Tibial nerve (tissue), 4 donors: ENCODE measurements at regions not wholly inside any gene's neighbourhood (a gene's known extent, or its start where the extent isn't known, plus 50 kb on each side); places are given as distances from the start of the nearest gene placed in this dataset.

Source experiments
- EP300 ChIP-seq, 2 donors: sonication (generic); formaldehyde crosslinking; IDR thresholded peaks; one replicate each; pipeline ENCODE4 v1.6.1; 2017; ENCODE audit warnings: antibody characterized with exemption in 2 of 2, mild to moderate bottlenecking in 1 of 2
- POLR2A ChIP-seq, 2 donors: fragments of 450-650 bp; IDR thresholded peaks; one replicate each; pipeline ENCODE4 v1.6.1; 2017; ENCODE audit warnings: antibody characterized with exemption in 2 of 2, mild to moderate bottlenecking in 2 of 2, moderate library complexity in 2 of 2
- TF ChIP-seq, protein P1 (sequence below), 5 experiments: fragments of 200-600 bp in 3 of 5; fragments of 450-650 bp in 2 of 5; sonication (generic) in 3 of 5; IDR thresholded peaks; one replicate each; pipeline ENCODE4 v1.5.1; 2016 to 2019; ENCODE audit warnings: antibody characterized with exemption in 5 of 5, mild to moderate bottlenecking in 3 of 5, moderate library complexity in 2 of 5

DNA sequence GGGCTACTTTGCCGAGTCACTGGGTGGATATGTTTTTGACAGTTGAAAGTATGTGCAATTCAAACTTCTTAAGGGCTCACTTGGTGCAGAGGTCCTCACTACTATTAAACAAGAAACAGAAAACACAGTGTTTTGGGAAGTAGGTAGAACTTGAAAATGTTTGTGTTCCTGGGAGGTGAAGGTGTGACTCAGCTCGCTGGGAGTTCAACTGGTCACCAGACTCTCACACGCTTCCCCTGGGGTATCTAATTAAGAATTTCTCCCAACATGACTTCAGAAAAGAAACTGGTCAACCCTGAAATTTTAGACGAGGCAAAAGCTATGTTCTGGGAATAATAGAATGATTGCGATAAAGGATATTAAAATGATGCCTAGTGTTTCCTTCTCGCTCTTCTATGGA lies 1039.8 kb upstream of the SEMA6D start:
- TF ChIP-seq, protein P1, sequence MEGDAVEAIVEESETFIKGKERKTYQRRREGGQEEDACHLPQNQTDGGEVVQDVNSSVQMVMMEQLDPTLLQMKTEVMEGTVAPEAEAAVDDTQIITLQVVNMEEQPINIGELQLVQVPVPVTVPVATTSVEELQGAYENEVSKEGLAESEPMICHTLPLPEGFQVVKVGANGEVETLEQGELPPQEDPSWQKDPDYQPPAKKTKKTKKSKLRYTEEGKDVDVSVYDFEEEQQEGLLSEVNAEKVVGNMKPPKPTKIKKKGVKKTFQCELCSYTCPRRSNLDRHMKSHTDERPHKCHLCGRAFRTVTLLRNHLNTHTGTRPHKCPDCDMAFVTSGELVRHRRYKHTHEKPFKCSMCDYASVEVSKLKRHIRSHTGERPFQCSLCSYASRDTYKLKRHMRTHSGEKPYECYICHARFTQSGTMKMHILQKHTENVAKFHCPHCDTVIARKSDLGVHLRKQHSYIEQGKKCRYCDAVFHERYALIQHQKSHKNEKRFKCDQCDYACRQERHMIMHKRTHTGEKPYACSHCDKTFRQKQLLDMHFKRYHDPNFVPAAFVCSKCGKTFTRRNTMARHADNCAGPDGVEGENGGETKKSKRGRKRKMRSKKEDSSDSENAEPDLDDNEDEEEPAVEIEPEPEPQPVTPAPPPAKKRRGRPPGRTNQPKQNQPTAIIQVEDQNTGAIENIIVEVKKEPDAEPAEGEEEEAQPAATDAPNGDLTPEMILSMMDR (IDR thresholded peaks at IDR 0.05) = no peak
- TF ChIP-seq EP300 (IDR thresholded peaks at IDR 0.05) (no peak), POLR2A (IDR thresholded peaks at IDR 0.05) (no peak)
